HFFc6 (cell line): ENCODE measurements at regions not wholly inside any gene's neighbourhood (a gene's known extent, or its start where the extent isn't known, plus 50 kb on each side); places are given as distances from the start of the nearest gene placed in this dataset.

Experiments
- DNase-seq: peaks from one replicate; pipeline ENCODE4 v3.0.0-alpha.2; 2018
- H3K27ac Mint-ChIP-seq: 2 replicates; pipeline ENCODE4 v1.8.0; 2020; ENCODE audit warnings: mild to moderate bottlenecking, mixed read lengths
- H3K27me3 Mint-ChIP-seq: 2 replicates; pipeline ENCODE4 v1.8.0; 2021; ENCODE audit warnings: mild to moderate bottlenecking, moderate library complexity, mixed read lengths; ENCODE audit not compliant: insufficient read depth
- H3K36me3 Mint-ChIP-seq: 2 replicates; pipeline ENCODE4 v1.8.0; 2021; ENCODE audit warnings: low read depth, mixed read lengths
- H3K4me1 Mint-ChIP-seq: 2 replicates; pipeline ENCODE4 v1.8.0; 2020; ENCODE audit warnings: low read depth, mixed read lengths
- H3K4me3 Mint-ChIP-seq: 2 replicates; pipeline ENCODE4 v1.8.0; 2020; ENCODE audit warnings: mild to moderate bottlenecking, moderate library complexity, mixed read lengths
- H3K9me3 Mint-ChIP-seq: 2 replicates; pipeline ENCODE4 v1.8.0; 2020; ENCODE audit warnings: mild to moderate bottlenecking, mixed read lengths
- TF ChIP-seq, protein P1 (sequence below): fragments of 200-600 bp; sonication (generic); IDR thresholded peaks from 2 replicates; pipeline ENCODE4 v1.5.0; 2021; ENCODE audit warnings: antibody characterized with exemption, mild to moderate bottlenecking

DNA sequence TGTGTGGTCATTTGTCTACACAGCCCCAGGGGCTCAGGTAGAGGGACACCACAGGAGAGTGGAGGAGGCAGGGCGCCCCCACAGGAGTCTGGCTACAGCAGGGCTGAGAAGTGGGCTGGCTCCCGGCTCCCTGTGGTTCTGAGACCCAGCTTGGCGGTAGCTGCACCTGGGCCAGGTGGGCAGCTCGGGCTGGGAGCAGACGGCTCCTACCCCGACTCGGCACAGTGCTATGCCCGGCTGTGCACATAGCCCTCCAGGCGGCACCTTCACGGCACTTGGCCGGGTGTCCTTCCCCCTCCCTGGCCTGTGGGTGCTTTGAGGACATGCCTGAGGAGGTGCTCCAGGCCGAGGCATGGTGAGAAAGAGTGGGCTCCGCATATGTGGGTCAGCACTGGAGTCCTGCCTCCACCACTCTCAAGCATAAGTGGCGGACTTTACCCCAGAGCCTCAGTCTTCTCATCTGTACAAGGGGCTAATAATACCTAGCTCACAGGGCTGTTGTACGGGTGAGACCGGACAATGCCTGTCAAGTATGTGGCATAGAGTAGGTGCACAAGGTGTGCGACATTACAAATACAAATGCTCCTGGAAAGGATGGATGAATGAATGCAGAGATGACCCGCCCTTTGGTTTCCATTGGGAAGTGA lies 50.1 kb upstream of the JPH3 start:
- H3K27me3 Mint-ChIP-seq, result peaks cover 16% of the 10 kb centered on the region
- H3K4me3 Mint-ChIP-seq, result no peak overlapping the region
- no peaks in the 10 kb centered on the region for H3K9me3 Mint-ChIP-seq
- no peak for DNase-seq
- no peaks in the 10 kb centered on the region for H3K36me3 Mint-ChIP-seq
- no peak overlapping the region for H3K27ac Mint-ChIP-seq
- TF ChIP-seq, protein P1, sequence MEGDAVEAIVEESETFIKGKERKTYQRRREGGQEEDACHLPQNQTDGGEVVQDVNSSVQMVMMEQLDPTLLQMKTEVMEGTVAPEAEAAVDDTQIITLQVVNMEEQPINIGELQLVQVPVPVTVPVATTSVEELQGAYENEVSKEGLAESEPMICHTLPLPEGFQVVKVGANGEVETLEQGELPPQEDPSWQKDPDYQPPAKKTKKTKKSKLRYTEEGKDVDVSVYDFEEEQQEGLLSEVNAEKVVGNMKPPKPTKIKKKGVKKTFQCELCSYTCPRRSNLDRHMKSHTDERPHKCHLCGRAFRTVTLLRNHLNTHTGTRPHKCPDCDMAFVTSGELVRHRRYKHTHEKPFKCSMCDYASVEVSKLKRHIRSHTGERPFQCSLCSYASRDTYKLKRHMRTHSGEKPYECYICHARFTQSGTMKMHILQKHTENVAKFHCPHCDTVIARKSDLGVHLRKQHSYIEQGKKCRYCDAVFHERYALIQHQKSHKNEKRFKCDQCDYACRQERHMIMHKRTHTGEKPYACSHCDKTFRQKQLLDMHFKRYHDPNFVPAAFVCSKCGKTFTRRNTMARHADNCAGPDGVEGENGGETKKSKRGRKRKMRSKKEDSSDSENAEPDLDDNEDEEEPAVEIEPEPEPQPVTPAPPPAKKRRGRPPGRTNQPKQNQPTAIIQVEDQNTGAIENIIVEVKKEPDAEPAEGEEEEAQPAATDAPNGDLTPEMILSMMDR, result no peak
- H3K4me1 Mint-ChIP-seq, result peaks cover 14% of the 10 kb centered on the region

DNA sequence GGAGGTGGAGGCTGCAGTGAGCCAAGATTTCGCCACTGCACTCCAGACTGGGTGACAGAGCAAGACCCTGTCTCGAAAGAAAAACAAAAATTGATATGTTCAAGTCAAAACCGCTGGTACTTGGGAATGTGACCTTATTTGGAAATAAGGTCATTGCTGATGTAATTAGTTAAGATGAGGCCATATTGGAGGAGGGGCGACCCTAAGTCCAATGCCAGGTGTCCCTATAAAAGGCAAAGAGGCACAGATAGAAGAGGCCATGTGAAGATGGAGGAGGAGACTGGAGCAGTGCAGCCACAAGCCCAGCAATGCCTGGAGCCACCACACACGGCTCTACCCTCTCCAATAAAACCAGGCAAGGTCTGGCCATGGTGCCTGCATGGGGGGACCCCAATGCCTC lies 50.8 kb upstream of the JPH3 start:
- TF ChIP-seq, protein P1, result no peak
- peaks cover 18% of the 10 kb centered on the region for H3K27me3 Mint-ChIP-seq
- DNase-seq, result no peak
- no peak overlapping the region for H3K4me3 Mint-ChIP-seq
- H3K27ac Mint-ChIP-seq, result no peak overlapping the region
- peaks cover 14% of the 10 kb centered on the region for H3K4me1 Mint-ChIP-seq
- peaks cover 2% of the 10 kb centered on the region; the same call in 1 of the 2 replicates for H3K9me3 Mint-ChIP-seq
- H3K36me3 Mint-ChIP-seq, result peaks cover 2% of the 10 kb centered on the region

DNA sequence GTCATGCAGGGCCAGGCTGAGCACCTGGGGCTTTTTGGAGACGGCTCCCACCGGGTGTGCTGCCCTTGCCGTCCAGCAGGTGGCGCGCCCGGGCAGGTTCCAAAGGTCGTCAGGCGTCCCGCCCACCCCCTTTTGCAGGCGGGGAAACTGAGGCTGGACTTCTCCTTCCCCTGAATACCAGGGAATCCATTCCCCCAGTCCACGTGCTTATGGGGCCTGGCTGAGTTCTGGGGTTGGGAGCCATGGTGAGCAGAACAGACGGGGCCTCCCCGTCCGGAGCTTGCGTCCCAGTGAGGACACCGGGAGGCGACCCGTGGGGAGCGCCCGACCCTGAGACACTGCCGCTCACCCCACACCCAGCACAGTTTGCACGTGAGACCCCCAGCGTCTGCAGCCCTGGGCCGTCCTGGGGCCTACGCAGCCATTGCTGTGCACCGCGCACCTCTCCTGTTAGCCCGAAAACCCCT lies 51.8 kb upstream of the JPH3 start:
- TF ChIP-seq, protein P1, result peak; percentile 97
- peaks cover 5% of the 10 kb centered on the region for H3K36me3 Mint-ChIP-seq
- peaks cover 14% of the 10 kb centered on the region for H3K4me1 Mint-ChIP-seq
- no peak overlapping the region for H3K4me3 Mint-ChIP-seq
- no peak overlapping the region for H3K27ac Mint-ChIP-seq
- H3K9me3 Mint-ChIP-seq, result peaks cover 12% of the 10 kb centered on the region
- peaks cover 23% of the 10 kb centered on the region for H3K27me3 Mint-ChIP-seq
- DNase-seq, result no peak

DNA sequence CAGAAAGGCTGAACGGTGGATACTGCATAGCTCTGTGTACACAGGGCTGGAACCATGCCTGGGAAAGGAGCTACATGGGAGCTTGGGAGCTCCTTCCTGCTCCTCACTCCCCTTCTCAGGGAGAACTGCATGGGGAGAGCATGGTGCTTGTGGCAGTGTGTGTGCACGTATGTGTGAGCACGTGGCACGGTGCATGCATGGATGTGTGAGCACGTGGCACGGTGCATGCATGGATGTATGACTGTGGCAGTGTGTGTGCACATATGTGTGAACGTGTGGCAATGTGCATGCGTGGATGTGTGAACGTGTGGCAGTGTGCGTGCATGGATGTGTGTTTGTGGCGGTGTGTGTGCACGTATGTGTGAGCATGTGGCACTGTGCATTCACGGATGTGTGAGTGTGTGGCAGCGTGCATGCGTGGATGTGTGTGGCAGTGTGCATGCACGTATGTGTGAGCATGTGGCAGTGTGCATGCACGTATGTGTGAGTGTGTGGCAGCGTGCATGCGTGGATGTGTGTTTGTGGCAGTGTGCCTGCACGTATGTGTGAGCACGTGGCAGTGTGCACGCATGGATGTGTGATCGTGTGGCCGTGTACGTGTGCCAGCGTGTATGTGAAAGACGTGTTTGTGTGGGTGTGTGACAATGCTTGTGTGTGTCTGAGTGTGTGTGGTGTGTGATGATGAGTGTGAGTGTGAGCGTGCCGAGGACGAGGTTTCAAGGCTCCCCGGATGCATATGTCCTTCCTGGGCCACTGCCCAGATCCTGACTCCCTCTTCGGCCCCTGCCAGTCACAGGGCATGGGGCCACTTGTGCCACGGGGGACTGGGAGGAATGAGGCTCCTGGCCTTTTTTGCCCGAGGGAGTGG lies 52.4 kb upstream of the JPH3 start:
- peaks cover 15% of the 10 kb centered on the region for H3K9me3 Mint-ChIP-seq
- no peak for DNase-seq
- H3K27me3 Mint-ChIP-seq, result peaks cover 21% of the 10 kb centered on the region
- no peak overlapping the region for H3K27ac Mint-ChIP-seq
- H3K36me3 Mint-ChIP-seq, result peaks cover 5% of the 10 kb centered on the region
- H3K4me3 Mint-ChIP-seq, result no peak overlapping the region
- H3K4me1 Mint-ChIP-seq, result peaks cover 14% of the 10 kb centered on the region
- TF ChIP-seq, protein P1, result no peak

DNA sequence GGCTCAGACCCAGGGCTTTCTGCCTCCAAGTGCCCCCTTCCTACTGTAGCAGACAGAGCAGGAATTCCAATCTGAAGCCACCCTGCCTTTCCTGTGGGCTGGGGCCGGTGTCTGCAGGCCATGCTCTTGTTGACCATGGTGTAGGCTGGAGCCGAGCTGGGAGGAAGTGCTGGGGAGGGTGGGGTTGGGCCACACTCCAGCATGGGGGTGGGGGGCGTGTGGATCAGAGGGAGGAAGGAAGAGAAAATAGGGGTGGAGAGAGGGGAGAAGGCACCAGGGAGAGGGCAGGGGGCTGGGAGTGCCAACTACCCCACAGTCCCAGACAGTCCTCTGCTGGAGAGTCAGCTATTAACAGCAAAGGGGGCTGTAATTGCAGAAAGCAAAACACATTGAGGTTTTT lies 54.3 kb upstream of the JPH3 start:
- Mint-ChIP-seq H3K9me3 (peaks cover 15% of the 10 kb centered on the region), H3K27ac (no peak overlapping the region), H3K4me3 (no peak overlapping the region), H3K36me3 (peaks cover 5% of the 10 kb centered on the region), H3K4me1 (peaks cover 13% of the 10 kb centered on the region), H3K27me3 (peaks cover 33% of the 10 kb centered on the region)
- DNase-seq, result no peak
- TF ChIP-seq, protein P1, result no peak
